K562 (cell line): ENCODE measurements at regions not wholly inside any gene's neighbourhood (a gene's known extent, or its start where the extent isn't known, plus 50 kb on each side); places are given as distances from the start of the nearest gene placed in this dataset.

Experiments
- ATAC-seq: fragments of 200-7000 bp; cut with Tn5 transposase; 3 replicates; pipeline ENCODE4 v1.9.1; 2020; ENCODE audit warnings: moderate library complexity
- BruUV-seq: library from RNA; stranded (reverse); fragments of 400-500 nt; replicated peaks from 2 replicates; lab custom pipeline; 2021; lab: Mats Ljungman, UMichigan
- CTCF ChIA-PET: fragments of 300-600 bp; formaldehyde crosslinking; extraction: SDS; loops from one replicate; lab custom pipeline; 2021; ENCODE audit warnings: low intra/inter-chr PET ratio; lab: Yijun Ruan, JAX
- POLR2A ChIA-PET: fragments of 300-600, 350-650 bp; sonication (Branson Sonifier 250); formaldehyde crosslinking; extraction: SDS; loops from one replicate; lab custom pipeline; 2021; ENCODE audit warnings: antibody characterized with exemption, inconsistent platforms; lab: Yijun Ruan, JAX
- DNase-seq, 4 experiments: peaks; one replicate each; pipeline versions ENCODE4 v3.0.0 to v3.0.0-alpha.2; 2011 to 2018; ENCODE audit warnings: low spot score in 3 of 4, mixed read lengths in 3 of 4; ENCODE audit errors: extremely low read depth in 1 of 4
- FAIRE-seq: peaks from 2 replicates; lab custom pipeline; 2011; peaks lifted over from hg19 to GRCh38; lab: Jason Lieb, UNC
- H2AFZ ChIP-seq: 2 replicates; pipeline ENCODE4 v1.6.0; 2011; ENCODE audit warnings: low read depth, low read length, control low read depth, inconsistent platforms
- H3K27ac ChIP-seq: fragments of 200-600 bp; 3 replicates; pipeline ENCODE4 v1.8.0; 2011; ENCODE audit warnings: low read depth, mild to moderate bottlenecking, control low read depth, inconsistent platforms, low read length, moderate library complexity, mixed read lengths; ENCODE audit errors: extremely low read depth
- H3K27me3 ChIP-seq, 2 experiments: fragments of 300-600 bp in 1 of 2; 2 replicates in 1 of 2; 3 replicates in 1 of 2; pipeline versions ENCODE4 v1.6.0 to v1.8.0; 2011; ENCODE audit warnings: inconsistent platforms in 2 of 2, low read length in 2 of 2, mild to moderate bottlenecking in 1 of 2, mixed read lengths in 1 of 2, moderate library complexity in 1 of 2; ENCODE audit not compliant: control insufficient read depth in 2 of 2, insufficient read depth in 2 of 2
- H3K36me3 ChIP-seq: fragments of 300-600 bp; 3 replicates; pipeline ENCODE4 v1.8.0; 2011; ENCODE audit warnings: mild to moderate bottlenecking, low read length, inconsistent platforms; ENCODE audit not compliant: control insufficient read depth, insufficient read depth
- H3K4me1 ChIP-seq, 2 experiments: fragments of 200-600 bp in 1 of 2; replicated peaks in 1 of 2; 2 replicates in 1 of 2; 3 replicates in 1 of 2; pipeline versions ENCODE4 v1.5.1 to v1.8.0; 2011; ENCODE audit warnings: inconsistent platforms in 2 of 2, low read length in 2 of 2, mild to moderate bottlenecking in 1 of 2, mixed read lengths in 1 of 2, moderate library complexity in 1 of 2; ENCODE audit not compliant: control insufficient read depth in 2 of 2, insufficient read depth in 2 of 2
- H3K4me2 ChIP-seq: 2 replicates; pipeline ENCODE4 v1.6.1; 2011; ENCODE audit warnings: low read length, control low read depth, inconsistent platforms, mixed read lengths; ENCODE audit not compliant: insufficient read depth
- H3K4me3 ChIP-seq: fragments of 200-600 bp; sonication (generic), shearing (Covaris generic); 2 replicates; pipeline ENCODE4 v1.5.1; 2016; ENCODE audit warnings: control low read depth, inconsistent platforms
- H3K79me2 ChIP-seq: fragments of 200-600 bp; 3 replicates; pipeline ENCODE4 v1.8.0; 2011; ENCODE audit warnings: low read length, inconsistent platforms; ENCODE audit not compliant: control insufficient read depth, insufficient read depth
- H3K9ac ChIP-seq, 2 experiments: 2 replicates each; pipeline versions ENCODE4 v1.6.0 to v1.6.1; 2011; ENCODE audit warnings: low read depth in 2 of 2, low read length in 2 of 2, control low read depth in 1 of 2, inconsistent platforms in 1 of 2, mild to moderate bottlenecking in 1 of 2, mixed read lengths in 1 of 2; ENCODE audit not compliant: insufficient read depth in 1 of 2
- H3K9me1 ChIP-seq: one replicate; pipeline ENCODE4 v1.6.0; 2011; ENCODE audit warnings: inconsistent platforms, mild to moderate bottlenecking, low read length, moderate library complexity; ENCODE audit not compliant: control insufficient read depth, insufficient read depth
- H3K9me3 ChIP-seq: replicated peaks from 2 replicates; pipeline ENCODE4 v1.5.1; 2011; ENCODE audit warnings: low read depth, low read length, inconsistent platforms; ENCODE audit not compliant: control insufficient read depth, insufficient read depth
- H4K20me1 ChIP-seq: replicated peaks from 2 replicates; pipeline ENCODE4 v1.6.1; 2011; ENCODE audit warnings: low read length, inconsistent platforms, mixed read lengths; ENCODE audit not compliant: control insufficient read depth, insufficient read depth
- FOXA3 ChIP-seq, 2 experiments: fragments of 450-650 bp in 1 of 2; sonication (generic) in 1 of 2; formaldehyde crosslinking; IDR thresholded peaks in 1 of 2; conservative IDR thresholded peaks in 1 of 2; 2 replicates each; pipeline versions ENCODE4 v1.4.0 to v1.8.0; 2020 to 2022; ENCODE audit warnings: mild to moderate bottlenecking in 2 of 2, missing genetic modification reagents in 1 of 2
- HINFP ChIP-seq: fragments of 450-650 bp; conservative IDR thresholded peaks from 2 replicates; pipeline ENCODE4 v1.6.1; 2016; ENCODE audit warnings: missing genetic modification characterization, low read depth, mild to moderate bottlenecking, control low read depth, missing compliant biosample characterization
- U2AF1 ChIP-seq: fragments of 200-400 bp; formaldehyde crosslinking; optimal IDR thresholded peaks from 2 replicates; pipeline ENCODE3; 2017; ENCODE audit warnings: mild to moderate bottlenecking, low read depth, low read length, moderate library complexity
- WHSC1 ChIP-seq: IDR thresholded peaks from one replicate; pipeline ENCODE4 v1.6.1; 2012; ENCODE audit warnings: low read length, control low read depth, inconsistent platforms
- ZNF431 ChIP-seq: sonication (generic); formaldehyde crosslinking; IDR thresholded peaks from 2 replicates; pipeline ENCODE4 v1.8.0; 2022; ENCODE audit warnings: mild to moderate bottlenecking, missing genetic modification reagents
- WGBS: fragments of 100-300 bp; shearing (Covaris generic); methylation state at CpG from one replicate; pipeline ENCODE4 v1.1.6; 2016; ENCODE audit warnings: low coverage, mixed read lengths; ENCODE audit not compliant: insufficient coverage; ENCODE audit errors: missing lambda C conversion rate; 5-methylcytosine and 5-hydroxymethylcytosine counted together
- in situ Hi-C: fragments of 300-500 bp; cut with MboI; formaldehyde crosslinking; loops from 4 replicates; pipeline ENCODE4 v1.15.0; 2018; ENCODE audit warnings: inconsistent platforms, mixed read lengths
- intact Hi-C: fragments of 100-400 bp; cut with micrococcal nuclease; formaldehyde crosslinking; loops from 2 replicates; pipeline ENCODE4 v1.14.2; 2022
- TF ChIP-seq, protein P1 (sequence below), 2 experiments: fragments of 450-650 bp in 1 of 2; sonication (generic) in 1 of 2; formaldehyde crosslinking in 1 of 2; IDR thresholded peaks in 1 of 2; conservative IDR thresholded peaks in 1 of 2; 2 replicates each; pipeline versions ENCODE4 v1.6.1 to v1.8.1; 2016 to 2023; ENCODE audit warnings: mild to moderate bottlenecking in 2 of 2, moderate library complexity in 2 of 2, inconsistent platforms in 1 of 2, missing genetic modification reagents in 1 of 2
- TF ChIP-seq, protein P2 (sequence below): fragments of 450-650 bp; formaldehyde crosslinking; IDR thresholded peaks from 2 replicates; pipeline ENCODE4 v1.4.0; 2022; ENCODE audit warnings: missing genetic modification characterization

DNA sequence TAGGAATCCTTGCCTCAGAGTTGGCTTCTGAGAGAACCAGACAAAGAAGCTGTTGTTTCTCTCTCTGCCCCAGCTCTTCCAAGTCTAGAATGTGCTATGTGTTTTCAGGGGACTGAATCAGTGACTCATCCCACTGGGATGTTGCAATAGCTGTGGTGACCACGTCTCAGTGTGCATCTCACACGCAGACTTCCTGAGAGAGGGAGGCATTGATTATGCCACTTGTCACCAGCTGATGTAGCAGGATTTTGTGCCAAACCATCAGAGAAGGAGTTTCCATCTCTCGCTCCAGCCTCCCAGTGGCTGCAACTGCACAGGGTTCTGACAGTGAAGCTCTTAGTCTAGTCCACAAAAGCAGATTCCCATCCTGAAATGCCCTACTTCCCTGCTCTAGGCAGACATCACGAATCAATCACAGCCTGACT is 455.8 kb downstream of the MIAT start:
- DNase-seq (no peak), FAIRE-seq (no peak), ATAC-seq (no peak)
- POLR2A ChIA-PET: no interaction called here
- H3K4me3 ChIP-seq: no peak overlapping the region
- no peak overlapping the region for H3K4me2 ChIP-seq
- H4K20me1 ChIP-seq: no peaks in the 10 kb centered on the region
- H3K9me1 ChIP-seq: no peaks in the 10 kb centered on the region
- no peaks in the 10 kb centered on the region for H3K4me1 ChIP-seq
- H3K9me3 ChIP-seq: no peaks in the 10 kb centered on the region
- no peaks in the 10 kb centered on the region for H3K27me3 ChIP-seq
- no peak overlapping the region for H3K27ac ChIP-seq
- in situ Hi-C loops: no loop called here
- BruUV-seq: no TSS peak
- TF ChIP-seq FOXA3 (CRISPR knock-in tag; conservative IDR thresholded peaks at IDR 0.05 in 1 of 2, IDR thresholded peaks at IDR 0.05 in 1 of 2): no peak
- TF ChIP-seq, protein P1, sequence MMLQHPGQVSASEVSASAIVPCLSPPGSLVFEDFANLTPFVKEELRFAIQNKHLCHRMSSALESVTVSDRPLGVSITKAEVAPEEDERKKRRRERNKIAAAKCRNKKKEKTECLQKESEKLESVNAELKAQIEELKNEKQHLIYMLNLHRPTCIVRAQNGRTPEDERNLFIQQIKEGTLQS (IDR thresholded peaks at IDR 0.05): 0 out of 2 replicates have a peak, but pooled peaks have one; percentile 15
- TF ChIP-seq, protein P1 (CRISPR knock-in tag; conservative IDR thresholded peaks at IDR 0.05): no peak
- TF ChIP-seq WHSC1: no peak
- no peak for TF ChIP-seq ZNF431 (CRISPR knock-in tag)
- TF ChIP-seq, protein P2, sequence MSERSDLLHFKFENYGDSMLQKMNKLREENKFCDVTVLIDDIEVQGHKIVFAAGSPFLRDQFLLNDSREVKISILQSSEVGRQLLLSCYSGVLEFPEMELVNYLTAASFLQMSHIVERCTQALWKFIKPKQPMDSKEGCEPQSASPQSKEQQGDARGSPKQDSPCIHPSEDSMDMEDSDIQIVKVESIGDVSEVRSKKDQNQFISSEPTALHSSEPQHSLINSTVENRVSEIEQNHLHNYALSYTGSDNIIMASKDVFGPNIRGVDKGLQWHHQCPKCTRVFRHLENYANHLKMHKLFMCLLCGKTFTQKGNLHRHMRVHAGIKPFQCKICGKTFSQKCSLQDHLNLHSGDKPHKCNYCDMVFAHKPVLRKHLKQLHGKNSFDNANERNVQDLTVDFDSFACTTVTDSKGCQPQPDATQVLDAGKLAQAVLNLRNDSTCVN (CRISPR knock-in tag): no peak
- TF ChIP-seq HINFP (tag): no peak
- TF ChIP-seq U2AF1: no peak
- no peaks in the 10 kb centered on the region for H3K79me2 ChIP-seq
- CTCF ChIA-PET: no interaction called here
- intact Hi-C loops: no loop called here
- H2AFZ ChIP-seq: no peak overlapping the region
- WGBS: 5% methylated on average over 4 of the region's 4 CpGs
- H3K9ac ChIP-seq: no peak overlapping the region
- no peaks in the 10 kb centered on the region for H3K36me3 ChIP-seq
